Endothelial cell of umbilical vein (primary cell): ENCODE measurements at regions not wholly inside any gene's neighbourhood (a gene's known extent, or its start where the extent isn't known, plus 50 kb on each side); places are given as distances from the start of the nearest gene placed in this dataset.

Experiments
- BruUV-seq: library from RNA; stranded (reverse); fragments of 400-500 nt; replicated peaks from 2 replicates; lab custom pipeline; 2021; lab: Mats Ljungman, UMichigan
- CTCF ChIA-PET: fragments of 300-600, 350-600 bp; sonication (Branson Sonifier 250); formaldehyde crosslinking; loops from one replicate; lab custom pipeline; 2021; ENCODE audit warnings: antibody characterized with exemption, inconsistent platforms; lab: Charles Lee
- POLR2A ChIA-PET: fragments of 300-600, 350-600 bp; sonication (Branson Sonifier 250); formaldehyde crosslinking; loops from one replicate; lab custom pipeline; 2021; ENCODE audit warnings: antibody characterized with exemption, inconsistent platforms; lab: Charles Lee
- DNase-seq: peaks from one replicate; pipeline ENCODE4 v3.0.0-alpha.2; 2011; ENCODE audit warnings: low read depth, low spot score
- FAIRE-seq: peaks from 2 replicates; lab custom pipeline; 2011; peaks lifted over from hg19 to GRCh38; lab: Jason Lieb, UNC
- H2AFZ ChIP-seq: 2 replicates; pipeline ENCODE4 v1.6.0; 2012; ENCODE audit warnings: low read depth, low read length, control low read depth, inconsistent platforms
- H3K27ac ChIP-seq: 2 replicates; pipeline ENCODE4 v1.5.1; 2011; ENCODE audit warnings: low read depth, mild to moderate bottlenecking, control low read depth, low read length, moderate library complexity; ENCODE audit not compliant: insufficient read depth
- H3K27me3 ChIP-seq, 2 experiments: 2 replicates each; pipeline versions ENCODE4 v1.6.0 to v1.6.1; 2011; ENCODE audit warnings: low read length in 2 of 2, mixed read lengths in 1 of 2; ENCODE audit not compliant: control insufficient read depth in 2 of 2, insufficient read depth in 2 of 2
- H3K36me3 ChIP-seq, 2 experiments: 2 replicates in 1 of 2; 3 replicates in 1 of 2; pipeline ENCODE4 v1.5.1; 2011; ENCODE audit warnings: low read length in 2 of 2, mild to moderate bottlenecking in 1 of 2, moderate library complexity in 1 of 2; ENCODE audit not compliant: control insufficient read depth in 2 of 2, insufficient read depth in 2 of 2; ENCODE audit errors: extremely low read depth in 1 of 2
- H3K4me1 ChIP-seq: 3 replicates; pipeline ENCODE4 v1.5.1; 2011; ENCODE audit warnings: mild to moderate bottlenecking, low read length; ENCODE audit not compliant: control insufficient read depth, insufficient read depth; ENCODE audit errors: extremely low read depth
- H3K4me2 ChIP-seq: 2 replicates; pipeline ENCODE4 v1.6.1; 2011; ENCODE audit warnings: low read length, control low read depth, mixed read lengths; ENCODE audit not compliant: insufficient read depth
- H3K4me3 ChIP-seq, 3 experiments: fragments of 200-600 bp in 1 of 3; sonication (generic), shearing (Covaris generic) in 1 of 3; replicated peaks in 1 of 3; 2 replicates each; pipeline ENCODE4 v1.5.1; 2011 to 2016; ENCODE audit warnings: control low read depth in 3 of 3, low read length in 3 of 3, mild to moderate bottlenecking in 2 of 3, inconsistent platforms in 1 of 3, low read depth in 1 of 3, moderate library complexity in 1 of 3; ENCODE audit not compliant: insufficient read depth in 1 of 3
- H3K79me2 ChIP-seq: 2 replicates; pipeline ENCODE4 v1.6.0; 2012; ENCODE audit warnings: low read length, inconsistent platforms; ENCODE audit not compliant: control insufficient read depth, insufficient read depth
- H3K9ac ChIP-seq: replicated peaks from 2 replicates; pipeline ENCODE3; 2011; ENCODE audit warnings: low read length, control low read depth; ENCODE audit not compliant: insufficient read depth; ENCODE audit errors: extremely low read depth
- H3K9me1 ChIP-seq: replicated peaks from 3 replicates; pipeline ENCODE4 v1.6.0; 2011; ENCODE audit warnings: mild to moderate bottlenecking, low read length; ENCODE audit not compliant: control insufficient read depth, insufficient read depth; ENCODE audit errors: extremely low read depth
- H3K9me3 ChIP-seq: replicated peaks from 2 replicates; pipeline ENCODE4 v1.5.1; 2012; ENCODE audit warnings: low read length, inconsistent platforms; ENCODE audit not compliant: control insufficient read depth, insufficient read depth
- H4K20me1 ChIP-seq: replicated peaks from 2 replicates; pipeline ENCODE3; 2011; ENCODE audit warnings: mild to moderate bottlenecking, low read length; ENCODE audit not compliant: control insufficient read depth, insufficient read depth; ENCODE audit errors: extremely low read depth
- CTCF ChIP-seq, 2 donors: IDR thresholded peaks; 1 replicate in 1 of 2; 2 replicates in 1 of 2; pipeline ENCODE4 v1.5.1; 2011; ENCODE audit warnings: low read length in 2 of 2, mild to moderate bottlenecking in 2 of 2, moderate library complexity in 2 of 2, control low read depth in 1 of 2, inconsistent platforms in 1 of 2, low read depth in 1 of 2; ENCODE audit not compliant: insufficient read depth in 1 of 2; ENCODE audit errors: extremely low read depth in 1 of 2
- EZH2 ChIP-seq: IDR thresholded peaks from 2 replicates; pipeline ENCODE4 v1.6.1; 2012; ENCODE audit warnings: borderline replicate concordance, low read depth, mild to moderate bottlenecking, moderate library complexity, low read length, inconsistent platforms; ENCODE audit not compliant: severe bottlenecking
- FOS ChIP-seq: IDR thresholded peaks from 2 replicates; pipeline ENCODE4 v1.6.1; 2011; ENCODE audit warnings: mild to moderate bottlenecking, low read length, moderate library complexity, borderline replicate concordance; ENCODE audit not compliant: insufficient read depth
- GATA2 ChIP-seq: IDR thresholded peaks from 2 replicates; pipeline ENCODE4 v1.7.0; 2011; ENCODE audit warnings: low read depth, mild to moderate bottlenecking, moderate library complexity, mixed read lengths, low read length; ENCODE audit not compliant: insufficient read length, insufficient read depth
- JUN ChIP-seq: IDR thresholded peaks from 2 replicates; pipeline ENCODE4 v1.6.1; 2011; ENCODE audit warnings: borderline replicate concordance, low read depth; ENCODE audit not compliant: insufficient read length, insufficient read depth
- MAX ChIP-seq: IDR thresholded peaks from 2 replicates; pipeline ENCODE4 v1.6.1; 2011; ENCODE audit not compliant: insufficient read depth, insufficient read length
- MYC ChIP-seq: IDR thresholded peaks from one replicate; pipeline ENCODE4 v1.6.1; 2011; ENCODE audit warnings: mild to moderate bottlenecking, low read depth, low read length
- POLR2A ChIP-seq: IDR thresholded peaks from 2 replicates; pipeline ENCODE4 v1.6.1; 2012; ENCODE audit warnings: low read depth, mild to moderate bottlenecking, control low read depth, low read length
- POLR2AphosphoS5 ChIP-seq: IDR thresholded peaks from 2 replicates; pipeline ENCODE4 v1.6.1; 2012; ENCODE audit warnings: low read depth, mild to moderate bottlenecking, control low read depth, low read length, moderate library complexity; ENCODE audit not compliant: insufficient read depth
- dilution Hi-C: fragments of 300-500 bp; cut with MboI; formaldehyde crosslinking; loops from one replicate; pipeline ENCODE4 v1.15.0; 2019; ENCODE audit warnings: low sequenced_read_pairs; ENCODE audit not compliant: extremely low pct_ligation_motif_present
- intact Hi-C: fragments of 100-400 bp; cut with micrococcal nuclease; formaldehyde crosslinking; loops from one replicate; pipeline ENCODE4 v1.10.0; 2022

GRCh38 chr2:15804691-15805090, 135.7 kb upstream of the MYCN start:
- Histone ChIP-seq H4K20me1 (no peaks in the 10 kb centered on the region), H3K9me3 (no peaks in the 10 kb centered on the region), H3K4me1 (no peaks in the 10 kb centered on the region), H3K9ac (no peak overlapping the region), H3K27ac (no peak overlapping the region), H3K36me3 (no peaks in the 10 kb centered on the region), H3K27me3 (peaks cover 0 to 1% of the 10 kb centered on the region in 2 experiments), H3K79me2 (no peaks in the 10 kb centered on the region), H3K9me1 (no peaks in the 10 kb centered on the region), H3K4me3 (no peak overlapping the region), H2AFZ (no peak overlapping the region), H3K4me2 (no peak overlapping the region)
- POLR2A ChIA-PET = no interaction called here
- TF ChIP-seq CTCF (IDR thresholded peaks at IDR 0.05; ENCODE audit: extremely low read depth in 1 of 2, insufficient read depth in 1 of 2, low read depth in 1 of 2, low read length in 2 of 2) (no peak), POLR2AphosphoS5 (no peak), MAX (no peak), EZH2 (no peak), POLR2A (no peak), JUN (no peak), MYC (no peak), FOS (no peak), GATA2 (no peak)
- no TSS peak for BruUV-seq
- CTCF ChIA-PET = no interaction called here
- no peak for FAIRE-seq
- intact Hi-C loops = no loop called here
- no peak for DNase-seq
- dilution Hi-C loops = no loop called here
